ENCODE measurements at regions not wholly inside any gene's neighbourhood (a gene's known extent, or its start where the extent isn't known, plus 50 kb on each side); places are given as distances from the start of the nearest gene placed in this dataset.

DNA sequence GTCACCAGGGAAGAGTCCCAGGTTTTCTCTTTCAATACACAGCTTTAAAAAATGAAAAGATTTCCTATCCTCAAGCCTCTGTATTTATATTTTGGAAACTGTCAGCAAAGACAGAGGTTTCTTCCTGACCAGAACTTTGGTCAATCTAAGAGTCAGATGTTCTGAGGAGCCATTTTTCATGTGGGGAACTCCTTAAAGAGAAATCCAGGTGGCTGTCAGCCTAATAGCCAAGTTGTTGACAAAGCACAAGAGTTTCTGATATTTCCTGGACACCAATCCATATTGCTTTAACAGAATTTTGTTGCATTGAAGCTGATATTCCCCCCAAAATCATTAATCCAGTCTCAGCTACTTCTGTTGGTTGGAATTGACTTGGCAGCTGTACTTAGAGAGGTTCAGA lies 318.6 kb upstream of the NFIA start:
- TF ChIP-seq CTCF (IDR thresholded peaks at IDR 0.05), result no peak
- TF ChIP-seq POLR2A (IDR thresholded peaks at IDR 0.05), result no peak

Measured in thyroid gland (tissue), 4 donors.